RWPE1 (cell line): ENCODE measurements at regions not wholly inside any gene's neighbourhood (a gene's known extent, or its start where the extent isn't known, plus 50 kb on each side); places are given as distances from the start of the nearest gene placed in this dataset.

Experiments used
- CTCF ChIA-PET: fragments of 350-600 bp; sonication (Branson Sonifier 250); formaldehyde crosslinking; extraction: SDS; loops from one replicate; lab custom pipeline; 2021; lab: Yijun Ruan, JAX
- POLR2A ChIA-PET: fragments of 400-600 bp; formaldehyde crosslinking; extraction: SDS; loops from one replicate; lab custom pipeline; 2020; ENCODE audit warnings: antibody characterized with exemption; ENCODE audit not compliant: low non-redundant PET; lab: Yijun Ruan, JAX
- DNase-seq: peaks from one replicate; pipeline ENCODE4 v3.0.0; 2012; ENCODE audit warnings: low spot score
- H3K27ac ChIP-seq: fragments of 450-650 bp; 2 replicates; pipeline ENCODE4 v1.5.1; 2017
- TF ChIP-seq, protein P1 (sequence below): fragments of 450-650 bp; conservative IDR thresholded peaks from 2 replicates; pipeline ENCODE4 v1.5.1; 2017; ENCODE audit warnings: low read depth, mild to moderate bottlenecking

DNA sequence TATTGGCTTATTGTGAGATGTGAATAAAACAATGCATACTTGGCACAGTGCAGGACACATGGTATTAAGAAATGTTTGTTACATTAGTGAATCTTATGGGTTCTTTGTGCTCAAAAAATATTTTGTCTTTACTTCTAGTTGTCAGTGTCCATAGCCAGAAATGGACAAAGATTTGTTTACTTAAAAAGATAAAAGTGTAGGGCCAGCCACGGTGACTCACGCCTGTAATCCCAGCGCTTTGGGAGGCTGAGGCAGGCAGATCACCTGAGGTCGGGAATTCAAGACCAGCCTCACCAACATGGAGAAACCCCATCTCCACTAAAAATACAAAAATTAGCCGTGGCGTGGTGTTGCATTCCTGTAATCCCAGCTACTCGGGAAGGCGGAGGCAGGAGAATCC is 654.6 kb upstream of the NEGR1 start:
- DNase-seq: no peak
- H3K27ac ChIP-seq: no peak overlapping the region
- CTCF ChIA-PET: no interaction called here
- TF ChIP-seq, protein P1, sequence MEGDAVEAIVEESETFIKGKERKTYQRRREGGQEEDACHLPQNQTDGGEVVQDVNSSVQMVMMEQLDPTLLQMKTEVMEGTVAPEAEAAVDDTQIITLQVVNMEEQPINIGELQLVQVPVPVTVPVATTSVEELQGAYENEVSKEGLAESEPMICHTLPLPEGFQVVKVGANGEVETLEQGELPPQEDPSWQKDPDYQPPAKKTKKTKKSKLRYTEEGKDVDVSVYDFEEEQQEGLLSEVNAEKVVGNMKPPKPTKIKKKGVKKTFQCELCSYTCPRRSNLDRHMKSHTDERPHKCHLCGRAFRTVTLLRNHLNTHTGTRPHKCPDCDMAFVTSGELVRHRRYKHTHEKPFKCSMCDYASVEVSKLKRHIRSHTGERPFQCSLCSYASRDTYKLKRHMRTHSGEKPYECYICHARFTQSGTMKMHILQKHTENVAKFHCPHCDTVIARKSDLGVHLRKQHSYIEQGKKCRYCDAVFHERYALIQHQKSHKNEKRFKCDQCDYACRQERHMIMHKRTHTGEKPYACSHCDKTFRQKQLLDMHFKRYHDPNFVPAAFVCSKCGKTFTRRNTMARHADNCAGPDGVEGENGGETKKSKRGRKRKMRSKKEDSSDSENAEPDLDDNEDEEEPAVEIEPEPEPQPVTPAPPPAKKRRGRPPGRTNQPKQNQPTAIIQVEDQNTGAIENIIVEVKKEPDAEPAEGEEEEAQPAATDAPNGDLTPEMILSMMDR: no peak
- POLR2A ChIA-PET: no interaction called here

DNA sequence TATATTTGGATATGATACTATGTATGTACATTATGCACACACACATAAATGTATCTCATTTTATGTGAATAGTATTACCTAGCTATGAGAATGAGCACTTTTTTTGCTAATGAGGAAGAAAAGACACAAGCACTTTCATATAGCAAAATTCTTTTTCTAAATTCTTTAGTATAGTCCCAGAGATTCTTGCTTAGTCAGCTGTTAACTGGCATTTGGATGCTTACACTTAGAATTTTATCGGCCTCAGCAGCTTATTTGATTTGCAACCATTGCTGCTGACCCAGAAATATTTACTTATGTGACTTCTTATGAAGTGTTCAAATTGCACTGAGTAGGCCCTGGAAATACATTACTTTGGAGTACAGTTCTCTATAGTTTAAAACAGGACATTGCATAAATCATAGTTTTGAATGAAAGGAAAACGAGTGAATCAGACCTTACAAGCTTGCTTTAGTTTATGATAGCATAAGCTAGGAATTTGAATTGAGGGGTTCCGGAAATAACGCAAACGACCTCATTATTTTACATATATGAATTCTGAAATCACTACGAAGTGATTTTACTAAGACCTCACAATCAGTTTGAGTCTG is 653.9 kb upstream of the NEGR1 start:
- POLR2A ChIA-PET: no interaction called here
- TF ChIP-seq, protein P1: no peak
- peak; percentile 12 for DNase-seq
- CTCF ChIA-PET: no interaction called here
- no peak overlapping the region for H3K27ac ChIP-seq

DNA sequence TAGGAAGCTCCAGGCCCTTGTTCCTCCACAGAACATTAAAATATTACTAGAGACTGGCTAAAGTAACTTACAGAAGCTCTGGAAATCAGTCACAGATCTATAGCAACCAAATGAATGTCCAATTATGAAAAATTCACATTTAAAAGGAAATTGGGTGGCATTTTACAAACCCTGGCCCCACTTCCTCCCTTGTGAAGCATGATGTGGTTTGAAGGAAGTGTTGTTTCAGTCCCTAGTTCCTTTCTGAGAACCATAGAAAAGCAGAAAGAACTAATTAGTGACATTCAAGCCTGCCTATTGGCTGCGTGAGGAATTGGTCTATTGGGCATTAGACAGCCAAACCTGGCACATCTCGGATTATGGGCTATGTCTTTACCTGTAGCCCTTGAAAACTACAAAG is 649.7 kb upstream of the NEGR1 start:
- H3K27ac ChIP-seq: no peak overlapping the region
- no peak for DNase-seq
- CTCF ChIA-PET: no interaction called here
- POLR2A ChIA-PET: no interaction called here
- TF ChIP-seq, protein P1: no peak

DNA sequence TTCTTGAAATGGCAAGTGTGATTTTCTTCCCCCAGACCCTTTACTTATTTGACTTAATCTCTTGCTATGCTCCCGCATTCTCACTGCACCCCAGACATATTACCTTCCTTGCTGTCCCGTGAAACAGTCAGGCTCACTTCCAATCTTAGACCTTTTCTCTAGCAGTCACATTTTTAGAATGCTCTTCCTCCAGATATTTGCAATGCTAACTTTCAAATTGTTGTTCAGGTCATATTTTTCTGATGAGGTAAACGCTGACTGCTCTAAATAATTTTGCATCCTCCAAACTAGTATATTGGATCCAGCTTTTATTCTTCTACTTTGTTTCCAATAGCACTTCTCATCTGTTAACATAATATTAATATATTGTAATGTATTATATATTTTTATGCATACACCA is 648.2 kb upstream of the NEGR1 start:
- no peak for DNase-seq
- ChIA-PET POLR2A (no interaction called here), CTCF (interaction anchor here (0.5 kb wide), 1 partner anchor 267 kb away, joined by 6 read pairs; no protein-coding TSS in a partner anchor)
- TF ChIP-seq, protein P1: no peak
- no peak overlapping the region for H3K27ac ChIP-seq

DNA sequence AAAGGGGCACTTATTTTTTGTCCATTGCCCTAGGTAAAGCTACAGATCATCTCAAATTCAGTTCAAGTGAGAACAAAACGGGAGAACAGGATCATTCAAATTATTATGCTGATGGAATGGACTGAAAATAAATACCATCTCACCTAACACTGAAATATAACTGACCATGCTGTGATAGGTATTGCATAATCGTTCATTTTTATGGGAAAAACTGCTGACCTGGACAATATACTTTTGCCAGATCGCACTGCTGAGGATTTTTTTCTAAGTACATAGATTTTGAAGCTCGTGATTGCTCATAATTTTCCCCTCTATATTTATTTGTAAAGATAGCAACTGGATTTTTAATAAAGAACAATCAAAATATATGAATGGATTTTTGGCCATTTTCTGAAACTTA is 636.6 kb upstream of the NEGR1 start:
- ChIA-PET CTCF (no interaction called here), POLR2A (no interaction called here)
- H3K27ac ChIP-seq: no peak overlapping the region
- TF ChIP-seq, protein P1: no peak
- DNase-seq: no peak

DNA sequence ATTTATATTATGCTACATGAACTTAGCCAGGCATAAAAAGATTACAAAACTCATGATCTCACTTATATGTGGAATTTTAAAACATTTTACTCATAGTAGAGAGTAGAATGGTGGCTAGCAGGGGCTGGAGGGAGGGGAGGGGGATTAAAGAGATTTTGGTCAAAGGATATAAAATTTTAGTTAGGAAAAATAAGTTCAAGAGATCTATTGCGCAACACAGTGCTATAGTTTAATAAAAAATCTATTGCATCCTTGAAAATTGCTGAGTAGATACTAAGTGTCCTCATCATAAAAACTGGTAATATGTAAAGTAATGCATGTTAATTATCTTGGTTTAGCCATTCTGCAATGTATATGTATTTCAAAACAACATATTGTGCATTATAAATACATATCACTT is 635.6 kb upstream of the NEGR1 start:
- ChIA-PET POLR2A (no interaction called here), CTCF (no interaction called here)
- H3K27ac ChIP-seq: no peak overlapping the region
- DNase-seq: no peak
- TF ChIP-seq, protein P1: no peak
